ENCODE measurements at regions not wholly inside any gene's neighbourhood (a gene's known extent, or its start where the extent isn't known, plus 50 kb on each side); places are given as distances from the start of the nearest gene placed in this dataset.
"Not testable (repeated sequence)": the region's sequence is repeated elsewhere in the genome, so short reads cannot be mapped to it uniquely, and the experiment has no call there.

DNA sequence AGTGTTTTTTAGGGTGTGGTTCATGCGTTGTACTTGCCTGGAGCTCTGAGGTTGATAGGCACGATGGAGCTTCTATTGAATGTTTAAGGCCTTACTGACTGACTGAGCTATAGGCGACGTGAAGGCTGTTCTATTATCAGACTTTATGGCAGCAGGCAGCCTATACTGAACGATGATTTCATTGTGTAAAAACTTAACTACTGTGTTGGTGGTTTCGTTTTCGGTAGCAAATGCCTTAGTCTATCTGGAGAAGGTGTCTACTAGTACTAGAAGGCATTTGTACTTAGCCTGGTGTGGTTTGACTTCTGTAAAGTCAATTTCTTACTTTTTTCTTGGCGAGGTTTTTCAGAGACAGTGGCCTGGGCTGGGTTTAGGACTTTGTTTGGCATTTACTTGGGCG lies 194.4 kb downstream of the OTOP1 start:
- DNase-seq (ENCODE audit: low spot score): not testable (repeated sequence)

DNA sequence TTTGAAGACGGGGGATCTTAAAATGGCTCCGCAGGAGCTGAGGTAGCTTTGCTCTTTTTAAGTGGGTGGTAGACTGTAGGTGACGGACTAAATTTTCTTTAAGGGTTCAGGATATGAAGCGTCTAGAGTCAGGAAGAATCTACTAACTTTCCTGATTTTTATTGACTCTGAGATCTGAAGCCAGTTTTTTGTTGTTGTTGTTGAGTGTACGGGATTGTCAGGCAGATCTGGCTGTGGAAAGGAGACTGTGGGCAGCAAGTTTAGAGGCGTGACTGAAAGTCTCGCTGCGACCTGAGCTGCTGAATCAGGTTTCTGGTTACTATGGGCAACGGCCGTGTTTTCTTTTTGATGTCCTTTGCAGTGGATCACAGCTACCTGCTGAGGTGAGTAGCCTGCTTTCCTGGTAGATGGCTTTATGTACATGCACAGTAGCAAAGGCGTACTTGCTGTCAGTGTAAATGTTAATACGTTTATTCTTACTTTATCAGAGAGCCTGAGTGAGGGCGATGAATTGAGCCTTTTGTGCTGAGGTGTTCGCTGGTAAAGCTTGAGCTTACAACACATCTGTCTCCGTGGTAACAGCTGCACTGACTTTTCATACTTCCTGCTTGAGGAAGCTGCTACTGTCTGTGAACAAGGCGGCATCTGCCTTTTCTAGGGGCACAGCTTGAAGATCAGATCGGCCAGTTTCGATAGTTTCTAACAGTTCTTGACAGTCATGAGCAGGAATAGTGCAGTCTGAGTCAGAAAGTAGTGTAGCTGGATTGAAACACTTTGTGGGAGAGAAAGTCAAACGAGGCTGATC lies 193.7 kb downstream of the OTOP1 start:
- DNase-seq (ENCODE audit: low spot score): not testable (repeated sequence)

DNA sequence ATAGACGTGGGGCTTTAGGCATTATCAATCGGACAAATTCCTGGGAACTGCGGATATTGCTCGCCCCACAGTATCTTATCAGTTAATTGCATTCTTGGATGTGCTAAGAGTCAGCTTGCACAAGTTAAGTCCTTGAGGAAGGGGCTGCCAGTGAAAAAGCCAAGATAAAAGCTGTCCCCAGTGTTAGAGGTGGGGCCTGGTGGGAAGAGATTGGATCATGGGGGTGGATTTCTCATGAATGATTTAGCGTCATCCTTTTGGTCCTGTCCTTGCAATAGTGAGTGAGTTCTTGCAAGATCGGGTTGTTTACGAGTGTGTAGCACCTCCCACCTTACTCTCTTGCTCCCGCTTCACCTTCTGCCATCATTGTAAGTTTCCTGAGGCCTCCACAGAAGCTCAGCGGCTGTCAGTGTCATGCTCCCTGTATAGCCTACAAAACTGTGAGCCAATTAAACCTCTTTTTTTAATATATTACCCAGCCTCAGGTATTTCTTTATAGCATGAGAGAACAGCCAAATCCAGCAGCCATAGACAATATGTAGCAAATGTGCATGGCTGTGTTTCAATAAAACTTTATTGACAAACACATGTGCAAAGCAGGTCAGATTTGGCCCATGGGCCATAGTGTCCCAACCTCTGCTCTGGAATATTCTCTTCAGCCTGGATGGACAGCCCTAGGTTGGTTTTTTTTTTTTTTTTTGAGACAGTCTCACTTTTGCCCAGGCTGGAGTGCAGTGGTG lies 189.2 kb downstream of the OTOP1 start:
- not testable (repeated sequence) for DNase-seq (ENCODE audit: low spot score)

DNA sequence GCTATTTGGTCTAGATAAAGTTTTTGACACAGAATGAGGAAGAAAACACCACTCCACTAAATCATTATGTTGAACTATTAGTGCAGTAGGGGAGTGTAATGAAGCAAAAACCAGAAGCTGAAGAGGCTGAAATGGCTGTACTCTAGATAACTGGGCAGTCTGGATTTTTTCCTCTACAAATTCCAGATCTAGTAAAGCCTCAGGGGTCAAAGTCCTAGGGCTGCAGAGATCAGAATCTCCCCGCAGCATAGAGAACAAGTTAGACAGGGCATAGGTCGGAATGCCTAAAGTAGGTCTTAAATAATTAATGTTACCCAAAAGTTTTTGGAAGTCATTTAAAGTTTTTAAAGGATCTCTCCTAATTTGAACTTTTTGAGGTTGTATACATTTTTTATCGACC lies 180.9 kb downstream of the OTOP1 start:
- not testable (repeated sequence) for DNase-seq (ENCODE audit: low spot score)

DNA sequence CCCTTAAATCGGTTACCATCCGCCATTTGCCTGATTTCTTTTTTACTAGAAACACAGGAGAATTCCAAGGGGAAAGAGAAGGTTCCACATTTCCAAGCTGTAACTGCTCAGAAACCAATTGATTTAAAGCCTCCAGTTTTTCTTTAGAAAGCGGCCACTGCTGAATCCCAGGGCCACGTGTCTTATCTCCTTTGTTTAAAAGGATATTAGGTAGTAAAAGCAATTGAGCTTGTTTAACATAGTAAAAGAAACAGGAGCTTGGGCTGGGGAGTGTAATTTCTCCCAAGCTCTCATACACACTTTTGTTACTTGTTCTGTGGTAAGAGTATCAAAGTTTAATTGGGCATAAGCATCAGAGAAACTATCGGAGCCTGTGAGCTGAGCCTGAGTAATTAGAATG lies 180.0 kb downstream of the OTOP1 start:
- not testable (repeated sequence) for DNase-seq (ENCODE audit: low spot score)

DNA sequence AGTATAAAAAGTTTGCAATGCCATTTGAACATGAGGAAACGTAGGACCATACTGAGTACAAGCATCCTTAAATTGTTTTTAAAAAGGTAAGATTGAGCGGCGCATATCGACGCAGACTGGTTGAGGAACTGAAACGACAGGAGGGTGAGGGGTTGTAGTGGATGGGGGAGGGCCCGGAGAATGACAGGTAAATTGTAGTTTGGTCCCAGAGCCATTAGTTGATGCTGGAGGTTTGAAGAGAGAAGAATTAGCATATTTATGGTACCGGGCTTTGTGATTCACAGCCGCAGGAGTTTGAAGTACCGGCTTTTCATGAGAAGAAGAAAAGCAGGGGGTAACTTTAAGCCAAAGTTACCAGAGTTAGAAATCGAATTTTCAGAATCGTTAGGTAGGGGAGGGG lies 179.5 kb downstream of the OTOP1 start:
- DNase-seq (ENCODE audit: low spot score): not testable (repeated sequence)

DNA sequence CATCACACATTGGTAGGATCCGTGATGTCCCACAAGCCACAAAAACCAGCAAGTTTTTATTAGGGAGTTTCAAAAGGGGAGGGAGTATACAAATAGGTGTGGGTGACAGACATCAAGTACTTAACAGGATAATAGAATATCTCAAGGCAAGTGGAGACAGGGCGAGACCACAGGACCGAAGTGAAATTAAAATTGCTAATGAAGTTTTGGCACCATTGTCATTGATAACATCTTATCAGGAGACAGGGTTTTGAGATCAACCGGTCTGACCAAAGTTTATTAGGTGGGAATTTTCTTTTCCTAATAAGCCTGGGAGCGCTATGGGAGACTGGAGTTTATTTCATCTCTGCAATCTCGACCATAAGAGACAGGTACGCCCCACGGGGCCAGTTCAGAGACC lies 178.5 kb downstream of the OTOP1 start:
- DNase-seq (ENCODE audit: low spot score): not testable (repeated sequence)

DNA sequence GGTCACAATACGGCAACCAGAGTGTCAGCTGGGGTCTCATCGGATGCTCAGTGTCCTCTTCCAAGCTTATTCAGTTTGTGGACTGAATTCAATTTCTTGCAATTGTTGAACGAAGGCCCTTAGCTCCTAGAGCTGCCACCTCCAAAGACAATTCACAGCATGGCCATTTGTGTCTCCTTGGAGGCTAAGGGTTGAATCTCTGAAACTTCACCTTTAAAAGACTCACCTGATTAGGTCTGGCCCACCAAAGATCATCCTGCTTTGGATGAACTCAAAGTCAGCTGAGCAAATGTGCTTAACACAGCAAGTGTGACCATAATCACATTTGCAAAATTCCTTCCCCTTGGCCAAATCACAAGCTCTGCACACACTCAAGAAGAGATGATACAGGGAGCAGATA lies 175.9 kb downstream of the OTOP1 start:
- not testable (repeated sequence) for DNase-seq (ENCODE audit: low spot score)

DNA sequence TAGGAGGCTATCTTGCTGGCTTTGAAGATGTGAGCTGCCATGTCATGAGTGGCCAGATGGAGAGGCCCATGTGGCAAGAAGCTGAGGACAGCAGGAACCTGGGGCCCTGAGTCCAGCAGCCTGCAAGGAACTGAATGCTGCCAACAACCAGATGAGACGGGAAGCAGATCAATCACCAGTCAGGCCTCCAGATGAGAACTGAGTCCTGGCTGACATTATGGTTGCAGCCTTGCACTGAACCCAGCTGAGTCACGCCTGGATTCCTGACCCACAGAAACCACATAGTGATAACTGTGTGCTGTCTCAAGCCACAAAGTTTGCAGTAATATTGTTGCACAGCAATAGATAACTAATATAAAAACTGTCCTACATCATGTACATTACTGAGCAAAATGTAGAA lies 173.8 kb downstream of the OTOP1 start:
- DNase-seq (ENCODE audit: low spot score): not testable (repeated sequence)

DNA sequence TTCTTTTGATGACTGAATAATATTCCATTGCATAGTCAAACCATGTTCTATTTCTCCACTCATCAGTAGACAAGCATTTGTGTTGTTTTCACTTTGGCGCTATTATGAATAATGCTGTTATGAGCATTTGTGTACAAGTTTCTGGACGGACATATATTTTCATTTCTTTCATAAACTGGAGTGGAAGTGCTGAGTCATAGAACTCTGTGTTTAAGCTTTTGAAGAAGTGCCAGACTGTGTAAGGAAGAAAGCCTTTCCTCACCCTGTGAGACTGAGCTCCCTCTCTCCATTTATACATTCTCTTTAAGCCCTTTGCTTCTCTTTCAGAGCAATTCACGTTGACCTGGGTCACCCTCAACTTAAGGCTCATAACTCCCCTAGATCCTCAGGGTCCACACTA lies 169.5 kb downstream of the OTOP1 start:
- not testable (repeated sequence) for DNase-seq (ENCODE audit: low spot score)

DNA sequence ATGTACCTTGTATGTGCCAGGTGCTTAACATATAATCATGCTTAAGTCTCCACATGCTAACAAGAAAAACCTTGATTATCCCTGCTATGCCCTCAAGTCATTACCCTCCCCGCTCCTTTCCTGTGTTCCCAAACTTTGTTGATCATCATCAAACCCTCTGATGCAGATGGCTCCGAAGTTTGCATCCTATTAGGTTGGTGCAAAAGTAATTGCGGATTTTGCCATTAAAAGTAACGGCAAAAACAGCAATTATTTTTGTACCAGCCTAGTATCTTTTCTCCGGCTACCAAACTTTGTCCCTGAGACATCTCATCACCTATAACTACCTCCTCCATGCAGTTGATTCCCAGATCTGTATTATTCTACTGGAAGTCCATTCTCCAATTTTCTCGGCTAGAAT lies 142.6 kb downstream of the OTOP1 start:
- not testable (repeated sequence) for DNase-seq (ENCODE audit: low spot score)

DNA sequence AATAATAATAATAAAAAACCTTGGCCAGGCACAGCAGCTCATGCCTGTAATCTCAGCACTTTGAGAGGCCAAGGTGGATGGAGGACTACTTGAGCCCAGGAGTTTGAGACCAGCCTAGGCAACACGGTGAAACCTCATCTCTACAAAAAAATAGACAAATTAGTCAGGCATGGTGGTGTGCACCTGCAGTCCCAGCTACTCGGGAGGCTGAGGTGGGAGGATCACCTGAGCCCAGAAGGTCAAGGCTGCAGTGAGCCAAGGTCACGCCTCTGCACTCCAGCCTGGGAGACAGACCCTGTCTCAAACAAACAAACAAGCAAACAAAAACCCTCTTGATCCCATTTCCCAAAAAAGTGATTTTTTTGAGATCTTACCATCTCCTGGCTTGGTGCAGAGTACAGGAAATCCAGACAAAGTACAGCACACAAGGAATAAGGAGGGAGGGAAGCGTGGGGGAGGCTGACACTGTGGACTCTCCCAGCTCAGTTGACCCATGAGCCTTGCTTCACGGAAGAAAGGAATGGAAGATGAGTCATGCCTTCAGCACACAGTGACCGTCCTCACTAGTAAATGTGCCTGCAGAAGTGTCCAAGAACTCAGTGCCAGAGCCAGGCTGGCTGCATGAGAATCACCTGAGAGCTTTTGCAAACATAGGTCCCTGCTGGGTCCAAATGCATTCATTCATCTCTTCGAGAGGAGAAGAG lies 136.9 kb downstream of the OTOP1 start:
- DNase-seq (ENCODE audit: low spot score): not testable (repeated sequence)

DNA sequence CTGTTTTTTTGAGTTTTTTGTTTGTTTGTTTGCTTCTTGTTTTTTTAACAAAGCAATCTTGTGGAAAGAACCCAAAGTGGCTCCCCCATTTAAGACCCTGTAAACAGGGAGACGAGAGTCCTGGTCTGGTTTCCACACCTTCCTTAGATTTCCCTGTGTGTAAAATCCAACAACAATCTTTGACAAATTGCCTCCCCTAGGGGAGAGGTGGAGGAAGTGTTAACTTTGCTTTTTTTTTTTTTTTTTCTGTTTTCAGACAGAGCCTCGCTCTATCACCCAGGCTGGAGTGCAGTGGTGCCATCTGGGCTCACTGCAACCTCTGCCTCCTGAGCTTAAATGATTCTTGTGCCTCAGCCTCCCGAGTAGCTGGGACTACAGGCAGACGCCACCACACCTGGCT lies 136.0 kb downstream of the OTOP1 start:
- DNase-seq (ENCODE audit: low spot score): not testable (repeated sequence)

DNA sequence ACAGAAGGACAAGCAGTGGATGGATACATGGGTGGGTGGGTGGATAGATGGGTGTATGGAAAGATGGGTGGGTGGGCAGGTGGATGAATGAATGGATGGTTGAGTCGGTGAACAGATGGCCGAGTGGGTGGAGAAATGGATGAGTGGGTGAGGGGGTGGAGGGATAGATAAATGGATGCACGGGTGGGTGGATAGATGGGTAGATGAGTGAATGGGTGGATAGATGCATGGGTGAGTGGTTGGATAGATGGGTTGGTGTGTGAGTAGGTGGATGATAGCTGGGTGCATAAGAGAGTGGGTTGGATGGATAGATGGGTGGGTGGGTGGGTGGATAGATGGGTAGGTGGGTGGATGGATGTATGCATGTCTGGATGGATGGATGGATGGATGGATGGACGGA lies 134.6 kb downstream of the OTOP1 start:
- DNase-seq (ENCODE audit: low spot score): not testable (repeated sequence)

DNA sequence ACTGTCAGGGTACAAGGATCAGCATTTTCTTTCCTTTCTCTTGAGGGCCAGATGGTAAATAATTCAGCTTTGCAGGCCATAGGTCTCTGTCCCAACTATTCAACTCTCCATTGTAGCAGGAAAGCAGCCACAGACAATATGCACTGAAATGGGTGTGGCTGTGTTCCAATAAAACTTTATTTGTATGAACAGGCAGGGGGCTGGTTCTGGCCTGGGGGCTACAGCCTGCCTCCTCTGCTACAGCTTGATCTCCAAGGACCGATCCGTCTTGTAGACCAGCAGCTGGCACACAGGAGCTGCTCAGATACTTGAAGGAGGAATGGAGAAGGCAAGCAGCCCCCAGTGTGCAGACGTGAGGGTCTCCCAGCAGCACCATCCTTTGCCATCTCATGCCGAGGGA lies 127.1 kb downstream of the OTOP1 start:
- DNase-seq (ENCODE audit: low spot score): not testable (repeated sequence)

DNA sequence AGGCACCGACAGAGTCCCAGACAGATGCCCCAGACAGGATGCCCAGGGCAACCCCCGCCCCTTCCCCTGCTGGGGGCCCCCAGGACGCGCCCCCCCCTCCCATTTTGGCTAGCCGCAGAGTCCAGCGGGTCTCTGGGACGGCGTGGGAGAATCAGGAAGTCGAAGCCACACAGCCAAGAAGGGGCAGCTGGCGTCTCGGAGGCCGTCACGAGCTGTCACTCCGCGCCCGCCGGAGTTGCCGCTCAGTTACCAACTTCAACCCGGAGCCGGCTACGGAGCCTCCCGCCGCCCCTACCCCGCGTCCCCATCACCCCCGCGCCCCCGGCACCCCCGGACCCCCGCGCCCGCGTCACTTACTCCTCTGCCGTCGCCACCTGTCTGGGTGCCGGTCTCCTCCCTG lies 119.8 kb downstream of the OTOP1 start:
- not testable (repeated sequence) for DNase-seq (ENCODE audit: low spot score)

DNA sequence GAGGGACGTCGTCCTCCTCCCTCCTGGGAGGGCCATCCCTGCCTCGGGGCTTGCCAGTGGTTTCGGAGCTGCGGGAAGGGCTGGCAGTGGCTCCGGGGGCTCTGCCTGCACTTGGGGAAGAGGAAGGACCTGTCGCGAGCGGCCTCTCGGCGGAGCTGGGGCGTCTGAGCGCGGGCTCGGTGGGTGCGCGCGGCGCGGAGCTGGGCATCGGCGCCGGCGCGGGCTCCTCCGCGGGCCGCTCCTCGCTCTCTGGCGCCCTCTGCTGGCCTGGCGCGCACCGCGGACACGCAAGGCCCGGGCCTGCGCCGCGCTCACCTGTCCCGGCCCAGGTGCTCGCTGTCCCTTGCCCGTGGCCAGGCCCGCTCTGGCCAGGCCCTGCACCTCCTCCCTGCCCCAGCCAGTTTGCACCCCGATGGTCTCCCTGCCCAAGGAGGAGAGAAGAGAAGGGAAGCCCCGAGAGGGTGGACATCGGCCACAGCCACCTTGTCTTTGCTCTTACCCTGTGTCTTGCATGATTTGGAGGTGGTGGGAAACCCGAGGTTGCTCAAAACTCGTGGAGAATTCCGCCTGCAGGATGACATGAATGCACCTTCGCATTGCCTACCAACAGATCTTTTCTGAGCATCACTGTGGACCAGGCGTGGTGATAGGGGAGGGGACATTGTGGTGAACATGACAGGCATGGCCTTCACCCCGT lies 119.2 kb downstream of the OTOP1 start:
- DNase-seq (ENCODE audit: low spot score): peak; percentile 58

DNA sequence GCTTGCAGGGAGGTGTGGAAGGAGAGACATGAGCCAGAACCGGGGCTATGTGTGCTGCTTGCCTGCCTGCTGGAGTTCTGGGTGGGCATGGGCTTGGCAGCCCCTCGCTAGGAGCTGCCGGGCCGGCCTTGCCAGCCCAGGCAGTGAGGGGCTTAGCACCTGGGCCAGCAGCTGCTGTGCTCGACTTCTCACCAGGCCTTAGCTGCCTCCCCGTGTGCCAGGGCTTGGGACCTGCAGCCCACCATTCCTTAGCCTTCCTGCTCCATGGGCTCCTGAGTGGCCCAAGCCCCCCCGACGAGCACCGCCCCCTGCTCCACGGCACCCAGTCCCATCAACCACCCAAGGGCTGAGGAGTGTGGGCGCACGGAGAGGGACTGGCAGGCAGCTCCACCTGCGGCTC lies 111.3 kb downstream of the OTOP1 start:
- DNase-seq (ENCODE audit: low spot score): not testable (repeated sequence)

DNA sequence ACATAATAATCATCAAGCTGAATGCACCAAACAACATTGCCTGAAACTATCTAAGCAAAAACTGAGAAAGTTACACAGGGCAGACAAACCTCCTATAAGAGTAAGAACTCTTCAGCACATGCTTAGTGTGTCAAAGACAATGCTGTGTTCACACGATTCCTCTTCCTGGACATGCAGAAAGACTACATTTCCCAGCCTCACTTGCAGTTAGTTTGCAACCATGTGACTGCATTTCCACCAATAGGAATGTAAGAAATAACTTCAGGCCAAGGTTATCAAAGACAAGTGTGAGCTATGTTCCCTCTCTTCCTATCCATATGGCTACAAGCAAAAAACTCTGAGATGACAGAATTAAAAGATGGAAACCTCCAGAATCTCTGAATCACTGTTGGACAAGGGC lies 109.8 kb downstream of the OTOP1 start:
- DNase-seq (ENCODE audit: low spot score): not testable (repeated sequence)

DNA sequence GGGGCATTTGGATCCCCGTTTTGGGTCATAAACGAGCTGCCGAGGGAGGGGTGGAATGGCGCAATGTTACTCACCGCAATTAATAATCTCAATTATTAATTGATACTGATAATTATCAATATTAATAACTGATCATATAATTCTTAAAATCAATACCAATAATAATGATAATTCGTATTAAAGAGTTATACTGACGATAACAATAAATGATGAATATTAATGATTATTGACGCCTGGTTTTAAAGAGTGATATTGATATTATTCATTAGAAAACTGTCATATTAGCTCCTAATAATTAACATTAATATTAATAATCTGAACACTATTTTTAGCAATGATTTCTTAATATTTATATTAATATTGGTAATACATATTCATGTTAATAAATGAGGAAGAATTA lies 92.4 kb downstream of the OTOP1 start:
- DNase-seq (ENCODE audit: low spot score): not testable (repeated sequence)

DNA sequence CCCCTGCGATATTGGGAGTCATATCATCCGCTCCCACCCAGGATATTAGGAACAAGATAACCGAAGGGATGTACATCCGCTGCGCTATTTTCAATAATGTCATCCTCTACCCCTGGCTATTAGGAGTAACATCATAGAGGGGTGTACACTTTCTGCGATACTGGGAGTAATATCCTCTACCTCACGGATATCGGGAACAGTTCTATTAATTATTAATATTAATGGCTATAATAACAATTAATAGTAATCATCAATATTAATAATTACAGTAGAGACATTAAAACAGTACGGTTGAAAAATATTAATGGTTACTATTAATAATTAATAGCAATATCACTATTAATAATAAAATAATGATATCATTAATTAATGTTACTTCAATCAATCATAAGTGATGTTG lies 90.1 kb downstream of the OTOP1 start:
- not testable (repeated sequence) for DNase-seq (ENCODE audit: low spot score)
